NT2/D1 (cell line): ENCODE measurements at regions not wholly inside any gene's neighbourhood (a gene's known extent, or its start where the extent isn't known, plus 50 kb on each side); places are given as distances from the start of the nearest gene placed in this dataset.

Source experiments
- YY1 ChIP-seq: IDR thresholded peaks from 2 replicates; pipeline ENCODE4 v1.6.1; 2011; ENCODE audit not compliant: insufficient read length, insufficient read depth
- ZNF274 ChIP-seq: IDR thresholded peaks from 2 replicates; pipeline ENCODE4 v1.6.1; 2011; ENCODE audit warnings: mild to moderate bottlenecking, low read depth, low read length

GRCh38 chr1:57986432-57986831 is 560.1 kb downstream of the OMA1 start:
- TF ChIP-seq YY1 (no peak), ZNF274 (no peak)
